Activated B cell treated with CpG ODN at 0.5 μM for 24 hours (primary cell): ENCODE measurements at regions not wholly inside any gene's neighbourhood (a gene's known extent, or its start where the extent isn't known, plus 50 kb on each side); places are given as distances from the start of the nearest gene placed in this dataset.

ENCODE experiments used
- ATAC-seq: fragments of 200-7000 bp; cut with Tn5 transposase; one replicate; pipeline ENCODE4 v1.10.0; 2021; ENCODE audit warnings: low read depth, mild to moderate bottlenecking, moderate library complexity
- CTCF ChIA-PET: fragments of 350-600 bp; sonication (Branson Sonifier 250); formaldehyde crosslinking; loops from one replicate; lab custom pipeline; 2021; ENCODE audit warnings: antibody characterized with exemption; lab: Charles Lee
- POLR2A ChIA-PET: fragments of 350-600 bp; sonication (Branson Sonifier 250); formaldehyde crosslinking; loops from one replicate; lab custom pipeline; 2021; ENCODE audit warnings: antibody characterized with exemption; lab: Charles Lee
- DNase-seq: peaks from one replicate; pipeline ENCODE4 v3.0.0; 2022
- H3K27ac Mint-ChIP-seq: one replicate; pipeline ENCODE4 v1.8.0; 2020; ENCODE audit warnings: mixed read lengths
- H3K27me3 Mint-ChIP-seq: one replicate; pipeline ENCODE4 v1.8.0; 2021; ENCODE audit warnings: mixed read lengths
- H3K36me3 Mint-ChIP-seq: one replicate; pipeline ENCODE4 v1.8.0; 2021; ENCODE audit warnings: low read depth, mixed read lengths
- H3K4me1 Mint-ChIP-seq: one replicate; pipeline ENCODE4 v1.8.0; 2021; ENCODE audit warnings: mixed read lengths
- H3K4me3 Mint-ChIP-seq: one replicate; pipeline ENCODE4 v1.8.0; 2020; ENCODE audit warnings: mild to moderate bottlenecking, mixed read lengths
- H3K9me3 Mint-ChIP-seq: one replicate; pipeline ENCODE4 v1.8.0; 2020; ENCODE audit warnings: mixed read lengths
- intact Hi-C: fragments of 100-400 bp; cut with micrococcal nuclease; formaldehyde crosslinking; loops from one replicate; pipeline ENCODE4 v1.15.1; 2024
- TF ChIP-seq, protein P1 (sequence below): fragments of 200-600 bp; IDR thresholded peaks from one replicate; pipeline ENCODE4 v1.8.0; 2022; ENCODE audit warnings: antibody characterized with exemption, mild to moderate bottlenecking

DNA sequence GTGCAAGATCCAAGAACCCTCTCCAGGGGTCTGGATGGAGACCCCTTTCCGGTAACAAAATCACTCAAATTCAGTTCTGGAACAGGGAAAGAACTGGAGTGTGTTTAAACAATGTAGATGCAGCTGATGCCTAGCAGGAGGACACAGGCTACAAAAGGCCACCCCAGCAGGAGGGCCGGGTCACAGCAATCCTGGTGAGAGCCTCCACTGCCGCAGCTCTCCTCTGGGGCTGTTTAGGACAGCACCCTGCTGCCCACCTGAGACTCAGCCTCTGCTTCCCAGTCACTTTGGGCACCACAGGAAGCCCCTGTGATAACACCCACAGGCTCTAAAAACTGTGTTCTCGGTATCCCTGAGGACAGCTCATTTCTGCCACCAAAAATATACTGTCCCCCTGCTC lies 318.7 kb upstream of the NBEA start:
- no peaks in the 10 kb centered on the region for H3K4me1 Mint-ChIP-seq
- POLR2A ChIA-PET: no interaction called here

GRCh38 chr13:34627509-34628208 lies 314.4 kb upstream of the NBEA start:
- Mint-ChIP-seq H3K9me3 (no peaks in the 10 kb centered on the region), H3K27ac (no peak overlapping the region), H3K4me3 (no peak overlapping the region), H3K4me1 (no peaks in the 10 kb centered on the region), H3K36me3 (no peaks in the 10 kb centered on the region), H3K27me3 (no peaks in the 10 kb centered on the region)
- TF ChIP-seq, protein P1, sequence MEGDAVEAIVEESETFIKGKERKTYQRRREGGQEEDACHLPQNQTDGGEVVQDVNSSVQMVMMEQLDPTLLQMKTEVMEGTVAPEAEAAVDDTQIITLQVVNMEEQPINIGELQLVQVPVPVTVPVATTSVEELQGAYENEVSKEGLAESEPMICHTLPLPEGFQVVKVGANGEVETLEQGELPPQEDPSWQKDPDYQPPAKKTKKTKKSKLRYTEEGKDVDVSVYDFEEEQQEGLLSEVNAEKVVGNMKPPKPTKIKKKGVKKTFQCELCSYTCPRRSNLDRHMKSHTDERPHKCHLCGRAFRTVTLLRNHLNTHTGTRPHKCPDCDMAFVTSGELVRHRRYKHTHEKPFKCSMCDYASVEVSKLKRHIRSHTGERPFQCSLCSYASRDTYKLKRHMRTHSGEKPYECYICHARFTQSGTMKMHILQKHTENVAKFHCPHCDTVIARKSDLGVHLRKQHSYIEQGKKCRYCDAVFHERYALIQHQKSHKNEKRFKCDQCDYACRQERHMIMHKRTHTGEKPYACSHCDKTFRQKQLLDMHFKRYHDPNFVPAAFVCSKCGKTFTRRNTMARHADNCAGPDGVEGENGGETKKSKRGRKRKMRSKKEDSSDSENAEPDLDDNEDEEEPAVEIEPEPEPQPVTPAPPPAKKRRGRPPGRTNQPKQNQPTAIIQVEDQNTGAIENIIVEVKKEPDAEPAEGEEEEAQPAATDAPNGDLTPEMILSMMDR: no peak
- intact Hi-C loops: no loop called here
- DNase-seq (no peak), ATAC-seq (no peak)
- POLR2A ChIA-PET: no interaction called here
- CTCF ChIA-PET: no interaction called here

More for the DNA sequence above, 318.7 kb upstream of the NBEA start:
- DNase-seq (no peak), ATAC-seq (no peak)
- no peaks in the 10 kb centered on the region for H3K27me3 Mint-ChIP-seq
- H3K4me3 Mint-ChIP-seq: no peak overlapping the region
- TF ChIP-seq, protein P1: no peak
- CTCF ChIA-PET: no interaction called here
- intact Hi-C loops: no loop called here
- no peaks in the 10 kb centered on the region for H3K36me3 Mint-ChIP-seq
- H3K27ac Mint-ChIP-seq: no peak overlapping the region
- H3K9me3 Mint-ChIP-seq: no peaks in the 10 kb centered on the region

- Mint-ChIP-seq H3K4me1 (no peaks in the 10 kb centered on the region), H3K27me3 (no peaks in the 10 kb centered on the region), H3K4me3 (no peak overlapping the region), H3K27ac (no peak overlapping the region), H3K36me3 (no peaks in the 10 kb centered on the region), H3K9me3 (no peaks in the 10 kb centered on the region)
- ChIA-PET CTCF (no interaction called here), POLR2A (no interaction called here)
- TF ChIP-seq, protein P1: no peak
- intact Hi-C loops: no loop called here
- ATAC-seq: no peak
- no peak for DNase-seq
Observed at GRCh38 chr13:34628209-34628682, 313.8 kb upstream of the NBEA start.

- H3K4me3 Mint-ChIP-seq: no peak overlapping the region
- ATAC-seq: no peak
Observed at GRCh38 chr13:34634448-34634847, 307.6 kb upstream of the NBEA start.

GRCh38 chr13:34637138-34637537 lies 304.9 kb upstream of the NBEA start:
- ChIA-PET CTCF (no interaction called here), POLR2A (no interaction called here)
- Mint-ChIP-seq H3K36me3 (no peaks in the 10 kb centered on the region), H3K27ac (no peak overlapping the region), H3K4me1 (no peaks in the 10 kb centered on the region), H3K9me3 (no peaks in the 10 kb centered on the region), H3K4me3 (no peak overlapping the region), H3K27me3 (no peaks in the 10 kb centered on the region)
- intact Hi-C loops: no loop called here
- no peak for ATAC-seq
- no peak for DNase-seq
- TF ChIP-seq, protein P1: no peak

More at GRCh38 chr13:34634448-34634847, 307.6 kb upstream of the NBEA start:
- TF ChIP-seq, protein P1: no peak
- no peaks in the 10 kb centered on the region for H3K36me3 Mint-ChIP-seq
- DNase-seq: no peak
- H3K4me1 Mint-ChIP-seq: no peaks in the 10 kb centered on the region
- H3K27ac Mint-ChIP-seq: no peak overlapping the region
- no peaks in the 10 kb centered on the region for H3K9me3 Mint-ChIP-seq
- H3K27me3 Mint-ChIP-seq: no peaks in the 10 kb centered on the region
- ChIA-PET POLR2A (no interaction called here), CTCF (no interaction called here)
- intact Hi-C loops: no loop called here
